Natural killer cell (primary cell): ENCODE measurements at regions not wholly inside any gene's neighbourhood (a gene's known extent, or its start where the extent isn't known, plus 50 kb on each side); places are given as distances from the start of the nearest gene placed in this dataset.
"Not testable (repeated sequence)": the region's sequence is repeated elsewhere in the genome, so short reads cannot be mapped to it uniquely, and the experiment has no call there.

Source experiments
- ATAC-seq, 3 donors: fragments of 150-1000 bp in 2 of 3; fragments of 200-7000 bp in 1 of 3; cut with Tn5 transposase; 1 replicate in 1 of 3; 2 replicates in 2 of 3; pipeline ENCODE4 v1.10.0; 2021; ENCODE audit warnings: mild to moderate bottlenecking in 2 of 3, moderate library complexity in 2 of 3
- DNase-seq, 2 donors: peaks; one replicate each; pipeline versions ENCODE4 v3.0.0 to v3.0.0-alpha.2; 2013 to 2021; ENCODE audit warnings: mixed read lengths in 1 of 2
- H3K27ac ChIP-seq: one replicate; pipeline ENCODE4 v1.5.1; 2013; ENCODE audit warnings: mild to moderate bottlenecking, low read length
- H3K27me3 ChIP-seq: one replicate; pipeline ENCODE4 v1.6.1; 2013; ENCODE audit warnings: low read length; ENCODE audit not compliant: control insufficient read depth, insufficient read depth
- H3K36me3 ChIP-seq: one replicate; pipeline ENCODE4 v1.6.1; 2013; ENCODE audit warnings: low read length; ENCODE audit not compliant: control insufficient read depth, insufficient read depth
- H3K4me1 ChIP-seq: one replicate; pipeline ENCODE4 v1.6.1; 2013; ENCODE audit warnings: low read length; ENCODE audit not compliant: control insufficient read depth, insufficient read depth
- H3K4me3 ChIP-seq: one replicate; pipeline ENCODE4 v1.5.1; 2013; ENCODE audit warnings: low read length
- H3K9me3 ChIP-seq: one replicate; pipeline ENCODE4 v1.6.1; 2013; ENCODE audit warnings: low read length; ENCODE audit not compliant: control insufficient read depth, insufficient read depth
- H3K27ac Mint-ChIP-seq, 2 donors: one replicate each; pipeline ENCODE4 v1.8.0; 2022; ENCODE audit warnings: mild to moderate bottlenecking in 2 of 2, mixed read lengths in 2 of 2, moderate library complexity in 1 of 2
- H3K27me3 Mint-ChIP-seq, 2 donors: one replicate each; pipeline ENCODE4 v1.8.0; 2022; ENCODE audit warnings: low read depth in 2 of 2, mixed read lengths in 2 of 2
- H3K36me3 Mint-ChIP-seq: one replicate; pipeline ENCODE4 v1.8.0; 2022; ENCODE audit warnings: mixed read lengths
- H3K4me1 Mint-ChIP-seq, 2 donors: one replicate each; pipeline ENCODE4 v1.8.0; 2022; ENCODE audit warnings: mixed read lengths in 2 of 2
- H3K4me3 Mint-ChIP-seq: one replicate; pipeline ENCODE4 v1.8.0; 2022; ENCODE audit warnings: mild to moderate bottlenecking, moderate library complexity, mixed read lengths
- H3K9me3 Mint-ChIP-seq, 2 donors: one replicate each; pipeline ENCODE4 v1.8.0; 2022; ENCODE audit warnings: mixed read lengths in 2 of 2
- CTCF ChIP-seq: fragments of 200-600 bp; IDR thresholded peaks from one replicate; pipeline ENCODE4 v1.8.0; 2022; ENCODE audit warnings: antibody characterized with exemption
- WGBS: methylation state at CpG from one replicate; pipeline ENCODE4 v1.1.7; 2013; ENCODE audit warnings: missing lambda C conversion rate; ENCODE audit not compliant: insufficient coverage; 5-methylcytosine and 5-hydroxymethylcytosine counted together
- intact Hi-C: fragments of 100-400 bp; cut with micrococcal nuclease; formaldehyde crosslinking; loops from one replicate; pipeline ENCODE4 v1.14.2; 2022

DNA sequence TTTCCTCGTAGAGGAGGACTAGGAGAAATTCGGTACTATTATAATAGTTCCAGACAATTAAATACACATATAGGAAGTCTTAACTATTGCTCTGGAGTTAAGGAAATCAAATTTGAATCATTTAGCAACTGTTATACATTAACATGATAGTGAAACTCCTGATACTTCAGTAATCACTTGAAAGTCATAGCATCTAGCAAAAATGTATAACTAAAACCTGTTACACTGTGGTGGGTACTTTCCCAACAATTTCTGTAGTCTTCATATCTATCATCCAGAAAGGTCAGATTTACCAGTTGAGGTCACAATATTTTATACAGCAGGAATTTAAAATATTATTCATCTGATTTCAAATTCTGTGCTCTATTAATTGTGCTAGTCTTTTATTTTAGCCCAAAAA is 669.6 kb upstream of the PCDH10 start:
- Histone ChIP-seq H3K36me3 (no peaks in the 10 kb centered on the region), H3K4me3 (no peak overlapping the region), H3K27me3 (no peaks in the 10 kb centered on the region), H3K4me1 (no peaks in the 10 kb centered on the region), H3K9me3 (peaks cover 5% of the 10 kb centered on the region), H3K27ac (no peak overlapping the region)
- peaks cover 7 to 26% of the 10 kb centered on the region in 2 donors for H3K9me3 Mint-ChIP-seq
- peaks cover 13% of the 10 kb centered on the region for H3K36me3 Mint-ChIP-seq
- no peaks in the 10 kb centered on the region for H3K27me3 Mint-ChIP-seq
- H3K27ac Mint-ChIP-seq, result no peak overlapping the region
- intact Hi-C loops, result no loop called here
- H3K4me1 Mint-ChIP-seq, result no peaks in the 10 kb centered on the region
- H3K4me3 Mint-ChIP-seq, result no peak overlapping the region
- DNase-seq (no peak), ATAC-seq (no peak)
- TF ChIP-seq CTCF, result no peak
- no CpG with 5 or more reads among the region's 2 CpGs for WGBS

GRCh38 chr4:132488555-132488954 is 660.5 kb upstream of the PCDH10 start:
- H3K4me3 Mint-ChIP-seq, result no peak overlapping the region
- no peak for ATAC-seq
- Histone ChIP-seq H3K27ac (no peak overlapping the region), H3K9me3 (peaks cover 4% of the 10 kb centered on the region), H3K4me3 (no peak overlapping the region), H3K36me3 (no peaks in the 10 kb centered on the region), H3K27me3 (no peaks in the 10 kb centered on the region), H3K4me1 (no peaks in the 10 kb centered on the region)
- no peak for TF ChIP-seq CTCF
- H3K4me1 Mint-ChIP-seq, result no peaks in the 10 kb centered on the region
- no peak overlapping the region for H3K27ac Mint-ChIP-seq
- 43% methylated on average over 1 of the region's 3 CpGs for WGBS
- no peaks in the 10 kb centered on the region for H3K36me3 Mint-ChIP-seq
- no peak for DNase-seq
- intact Hi-C loops, result no loop called here
- no peaks in the 10 kb centered on the region for H3K27me3 Mint-ChIP-seq
- H3K9me3 Mint-ChIP-seq, result peaks cover 10% of the 10 kb centered on the region in 2 donors

GRCh38 chr4:132493476-132493875 is 655.6 kb upstream of the PCDH10 start:
- no peak overlapping the region for H3K4me3 ChIP-seq
- intact Hi-C loops, result no loop called here
- ATAC-seq (no peak), DNase-seq (no peak)
- H3K27ac Mint-ChIP-seq, result no peak overlapping the region
- TF ChIP-seq CTCF, result no peak
- H3K4me1 ChIP-seq, result no peaks in the 10 kb centered on the region
- no peaks in the 10 kb centered on the region for H3K27me3 ChIP-seq
- no peak overlapping the region for H3K4me3 Mint-ChIP-seq
- H3K27ac ChIP-seq, result no peak overlapping the region
- H3K4me1 Mint-ChIP-seq, result no peaks in the 10 kb centered on the region
- H3K27me3 Mint-ChIP-seq, result no peaks in the 10 kb centered on the region
- no peaks in the 10 kb centered on the region for H3K9me3 ChIP-seq
- H3K36me3 Mint-ChIP-seq, result no peaks in the 10 kb centered on the region
- peaks cover 2 to 9% of the 10 kb centered on the region in 2 donors for H3K9me3 Mint-ChIP-seq
- H3K36me3 ChIP-seq, result no peaks in the 10 kb centered on the region

GRCh38 chr4:132495267-132495812 is 653.8 kb upstream of the PCDH10 start:
- 82% methylated on average over 9 of the region's 9 CpGs for WGBS
- H3K36me3 Mint-ChIP-seq, H3K4me3 ChIP-seq, H3K9me3 ChIP-seq, H3K27me3 ChIP-seq, H3K27ac Mint-ChIP-seq, H3K4me1 Mint-ChIP-seq, H3K36me3 ChIP-seq, H3K4me3 Mint-ChIP-seq, ATAC-seq, H3K27me3 Mint-ChIP-seq, H3K4me1 ChIP-seq, H3K27ac ChIP-seq, intact Hi-C loops, DNase-seq: not testable (repeated sequence)
- H3K9me3 Mint-ChIP-seq, result peaks cover 5 to 11% of the 10 kb centered on the region in 2 donors
